Upper lobe of left lung (tissue), 6 donors: ENCODE measurements at regions not wholly inside any gene's neighbourhood (a gene's known extent, or its start where the extent isn't known, plus 50 kb on each side); places are given as distances from the start of the nearest gene placed in this dataset.
A peak's percentile ranks its signal among the peaks of the same experiment; 100 is the strongest.
"Not testable (repeated sequence)": the region's sequence is repeated elsewhere in the genome, so short reads cannot be mapped to it uniquely, and the experiment has no call there.

Experiments used
- ATAC-seq, 2 donors: fragments of 200-7000 bp; cut with Tn5 transposase; one replicate each; pipeline ENCODE4 v1.9.1; 2022; ENCODE audit warnings: mild to moderate bottlenecking in 2 of 2, moderate library complexity in 2 of 2; ENCODE audit not compliant: low FRiP score in 2 of 2
- DNase-seq, 2 donors: peaks; one replicate each; pipeline ENCODE4 v3.0.0-alpha.2; 2019 to 2020
- H3K27ac ChIP-seq, 4 donors: fragments of 200-600 bp; sonication (generic); one replicate each; pipeline ENCODE4 v1.5.1; 2016 to 2019
- H3K27me3 ChIP-seq, 4 donors: fragments of 200-600 bp; sonication (generic); one replicate each; pipeline ENCODE4 v1.5.1; 2017 to 2019
- H3K36me3 ChIP-seq, 4 donors: fragments of 200-600 bp; sonication (generic); one replicate each; pipeline ENCODE4 v1.5.1; 2016 to 2019
- H3K4me1 ChIP-seq, 4 donors: fragments of 200-600 bp; sonication (generic); one replicate each; pipeline ENCODE4 v1.5.1; 2018 to 2019
- H3K4me3 ChIP-seq, 4 donors: fragments of 200-600 bp; sonication (generic); one replicate each; pipeline ENCODE4 v1.5.1; 2017 to 2019; ENCODE audit warnings: mild to moderate bottlenecking in 2 of 4, moderate library complexity in 1 of 4
- H3K9me3 ChIP-seq, 4 donors: fragments of 200-600 bp; sonication (generic); one replicate each; pipeline ENCODE4 v1.5.1; 2018 to 2019
- CTCF ChIP-seq, 6 experiments: fragments of 450-650 bp in 4 of 6; fragments of 200-600 bp in 2 of 6; sonication (generic) in 2 of 6; IDR thresholded peaks; one replicate each; pipeline ENCODE4 v1.5.1; 2016 to 2019; ENCODE audit warnings: antibody characterized with exemption in 6 of 6
- WGBS, 2 donors: methylation state at CpG; one replicate each; pipeline ENCODE4 v1.1.5; 2017 to 2018; 5-methylcytosine and 5-hydroxymethylcytosine counted together
- donor health status: DM: no; HTN: no; CAD: no; lungs with moderate emphysema.
- donor health status: DM: no; HTN: yes; CAD: no; lungs with severe emphysema.

- not testable (repeated sequence) for DNase-seq, H3K4me1 ChIP-seq, H3K36me3 ChIP-seq, H3K4me3 ChIP-seq, H3K9me3 ChIP-seq, H3K27ac ChIP-seq, H3K27me3 ChIP-seq, ATAC-seq
- WGBS, 2 donors, result no CpG with 5 or more reads among the region's 1 CpG
Observed at GRCh38 chr10:87300163-87300562, 57.4 kb upstream of the NUTM2D start.

GRCh38 chr10:87301466-87302115, 56.0 kb upstream of the NUTM2D start:
- not testable (repeated sequence) for H3K36me3 ChIP-seq, H3K4me1 ChIP-seq, H3K9me3 ChIP-seq, H3K27me3 ChIP-seq, H3K27ac ChIP-seq, H3K4me3 ChIP-seq
- 60% methylated on average over 1 of the region's 16 CpGs; no CpG with 5 or more reads in 1 of the 2 donors for WGBS, 2 donors
- ATAC-seq, result peak; percentile 96 to 99
- peak in 1 of 6 experiments; percentile 41 for TF ChIP-seq CTCF (IDR thresholded peaks at IDR 0.05)
- peak; percentile 43 to 75 for DNase-seq

GRCh38 chr10:87302132-87302531, 55.4 kb upstream of the NUTM2D start:
- not testable (repeated sequence) for H3K4me3 ChIP-seq, H3K27me3 ChIP-seq, H3K36me3 ChIP-seq, H3K4me1 ChIP-seq, H3K9me3 ChIP-seq, DNase-seq, H3K27ac ChIP-seq, ATAC-seq
- 74 to 78% methylated on average over 1 of the region's 3 CpGs for WGBS, 2 donors

GRCh38 chr10:87303707-87304106, 53.8 kb upstream of the NUTM2D start:
- not testable (repeated sequence) for H3K27me3 ChIP-seq, DNase-seq, H3K27ac ChIP-seq, H3K4me3 ChIP-seq, H3K4me1 ChIP-seq, ATAC-seq, H3K36me3 ChIP-seq, H3K9me3 ChIP-seq
- no CpG with 5 or more reads among the region's 4 CpGs for WGBS, 2 donors

GRCh38 chr10:87306681-87307080, 50.9 kb upstream of the NUTM2D start:
- 100% methylated on average over 2 of the region's 4 CpGs; no CpG with 5 or more reads in 1 of the 2 donors for WGBS, 2 donors
- H3K27me3 ChIP-seq, H3K27ac ChIP-seq, H3K4me1 ChIP-seq, H3K36me3 ChIP-seq, DNase-seq, H3K4me3 ChIP-seq, ATAC-seq, H3K9me3 ChIP-seq: not testable (repeated sequence)
